Fibroblast of lung (primary cell): ENCODE measurements at regions not wholly inside any gene's neighbourhood (a gene's known extent, or its start where the extent isn't known, plus 50 kb on each side); places are given as distances from the start of the nearest gene placed in this dataset.

Experiments used
- DNase-seq, 2 donors: peaks; one replicate each; pipeline versions ENCODE4 v3.0.0 to v3.0.0-alpha.2; 2010; ENCODE audit warnings: low read depth in 2 of 2
- H2AFZ ChIP-seq: 2 replicates; pipeline ENCODE4 v1.5.1; 2012; ENCODE audit warnings: low read length, control low read depth, inconsistent platforms
- H3K27ac ChIP-seq: 2 replicates; pipeline ENCODE4 v1.5.1; 2011; ENCODE audit warnings: low read length, control low read depth; ENCODE audit not compliant: insufficient read depth
- H3K27me3 ChIP-seq: 2 replicates; pipeline ENCODE4 v1.5.1; 2011; ENCODE audit warnings: mild to moderate bottlenecking, low read length; ENCODE audit not compliant: control insufficient read depth, insufficient read depth
- H3K36me3 ChIP-seq: 2 replicates; pipeline ENCODE4 v1.5.1; 2011; ENCODE audit warnings: low read length; ENCODE audit not compliant: control insufficient read depth, insufficient read depth
- H3K4me1 ChIP-seq: 2 replicates; pipeline ENCODE4 v1.5.1; 2011; ENCODE audit warnings: low read length; ENCODE audit not compliant: control insufficient read depth, insufficient read depth; ENCODE audit errors: extremely low read depth
- H3K4me2 ChIP-seq: 2 replicates; pipeline ENCODE4 v1.5.1; 2011; ENCODE audit warnings: low read length, control low read depth; ENCODE audit not compliant: insufficient read depth; ENCODE audit errors: extremely low read depth
- H3K4me3 ChIP-seq, 4 experiments: fragments of 200-600 bp in 1 of 4; sonication (generic) in 1 of 4; replicated peaks in 1 of 4; 2 replicates each; pipeline ENCODE4 v1.5.1; 2011 to 2016; ENCODE audit warnings: low read length in 4 of 4, low read depth in 3 of 4, mild to moderate bottlenecking in 3 of 4, control low read depth in 2 of 4, inconsistent platforms in 1 of 4, mixed read lengths in 1 of 4; ENCODE audit not compliant: insufficient read depth in 1 of 4; ENCODE audit errors: control extremely low read depth in 1 of 4
- H3K79me2 ChIP-seq: 2 replicates; pipeline ENCODE4 v1.5.1; 2012; ENCODE audit warnings: mild to moderate bottlenecking, low read length, inconsistent platforms; ENCODE audit not compliant: control insufficient read depth, insufficient read depth
- H3K9ac ChIP-seq: 2 replicates; pipeline ENCODE4 v1.5.1; 2011; ENCODE audit warnings: mild to moderate bottlenecking, low read length, control low read depth; ENCODE audit not compliant: insufficient read depth
- H3K9me3 ChIP-seq: 2 replicates; pipeline ENCODE4 v1.5.1; 2012; ENCODE audit warnings: low read depth, low read length; ENCODE audit not compliant: control insufficient read depth, insufficient read depth
- H4K20me1 ChIP-seq: 2 replicates; pipeline ENCODE4 v1.5.1; 2011; ENCODE audit warnings: low read length; ENCODE audit not compliant: control insufficient read depth, insufficient read depth; ENCODE audit errors: extremely low read depth
- CTCF ChIP-seq, 2 donors: IDR thresholded peaks in 1 of 2; conservative IDR thresholded peaks in 1 of 2; 1 replicate in 1 of 2; 2 replicates in 1 of 2; pipeline ENCODE4 v1.5.1; 2011 to 2012; ENCODE audit warnings: low read length in 2 of 2, control low read depth in 1 of 2, inconsistent platforms in 1 of 2, low read depth in 1 of 2, mild to moderate bottlenecking in 1 of 2
- EZH2 ChIP-seq: IDR thresholded peaks from 2 replicates; pipeline ENCODE4 v1.5.1; 2012; ENCODE audit warnings: low read length, control low read depth, mild to moderate bottlenecking; ENCODE audit errors: missing control alignments

- Histone ChIP-seq H3K9me3 (no peaks in the 10 kb centered on the region), H3K27ac (no peak overlapping the region), H3K4me1 (no peaks in the 10 kb centered on the region), H3K9ac (no peak overlapping the region), H2AFZ (no peak overlapping the region), H4K20me1 (no peaks in the 10 kb centered on the region), H3K36me3 (no peaks in the 10 kb centered on the region), H3K4me2 (no peak overlapping the region), H3K4me3 (no peak overlapping the region), H3K27me3 (no peaks in the 10 kb centered on the region), H3K79me2 (no peaks in the 10 kb centered on the region)
- TF ChIP-seq CTCF (conservative IDR thresholded peaks at IDR 0.05 in 1 of 2, IDR thresholded peaks at IDR 0.05 in 1 of 2; ENCODE audit: low read depth in 1 of 2, low read length in 2 of 2): no peak
- peak; percentile 47 to 67 for DNase-seq
These were observed 313.3 kb upstream of the XYLT1 start for GRCh38 chr16:17784073-17784472.

DNA sequence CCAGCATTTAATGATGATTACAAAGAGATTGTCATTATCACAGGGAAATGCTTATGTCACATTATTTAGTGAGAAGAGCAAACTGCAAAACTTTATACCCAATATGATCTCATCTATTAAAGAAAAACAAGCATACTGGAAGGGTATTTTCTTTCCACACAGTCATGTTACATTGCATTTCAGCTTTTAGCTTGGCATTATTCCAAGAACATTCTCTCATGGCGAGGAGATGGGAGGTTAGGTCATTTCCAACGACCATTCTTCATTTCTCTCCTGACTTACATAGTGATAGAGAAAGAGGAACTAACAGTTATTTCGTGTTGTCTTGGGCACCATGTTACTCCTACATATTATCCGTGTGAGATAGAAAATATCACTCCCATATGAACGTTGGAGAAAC, 309.4 kb upstream of the XYLT1 start:
- no peaks in the 10 kb centered on the region for H3K36me3 ChIP-seq
- DNase-seq: peak in 1 of 2 donors; percentile 54
- no peaks in the 10 kb centered on the region for H3K27me3 ChIP-seq
- H2AFZ ChIP-seq: no peak overlapping the region
- H3K9me3 ChIP-seq: no peaks in the 10 kb centered on the region
- H3K4me3 ChIP-seq: no peak overlapping the region
- H4K20me1 ChIP-seq: no peaks in the 10 kb centered on the region
- H3K27ac ChIP-seq: no peak overlapping the region
- no peak for TF ChIP-seq CTCF (conservative IDR thresholded peaks at IDR 0.05 in 1 of 2, IDR thresholded peaks at IDR 0.05 in 1 of 2; ENCODE audit: low read depth in 1 of 2, low read length in 2 of 2)
- TF ChIP-seq EZH2: no peak
- no peaks in the 10 kb centered on the region for H3K79me2 ChIP-seq
- no peaks in the 10 kb centered on the region for H3K4me1 ChIP-seq
- no peak overlapping the region for H3K4me2 ChIP-seq
- H3K9ac ChIP-seq: no peak overlapping the region

- H2AFZ ChIP-seq: no peak overlapping the region
- H3K4me1 ChIP-seq: no peaks in the 10 kb centered on the region
- TF ChIP-seq EZH2 (no peak), CTCF (conservative IDR thresholded peaks at IDR 0.05 in 1 of 2, IDR thresholded peaks at IDR 0.05 in 1 of 2; ENCODE audit: low read depth in 1 of 2, low read length in 2 of 2) (no peak)
- H3K27me3 ChIP-seq: no peaks in the 10 kb centered on the region
- H3K9ac ChIP-seq: no peak overlapping the region
- H3K4me2 ChIP-seq: no peak overlapping the region
- no peak overlapping the region for H3K4me3 ChIP-seq
- no peaks in the 10 kb centered on the region for H3K9me3 ChIP-seq
- DNase-seq: peak; percentile 59
- H3K36me3 ChIP-seq: no peaks in the 10 kb centered on the region
- H3K27ac ChIP-seq: no peak overlapping the region
- no peaks in the 10 kb centered on the region for H4K20me1 ChIP-seq
- H3K79me2 ChIP-seq: no peaks in the 10 kb centered on the region
These were observed 306.7 kb upstream of the XYLT1 start for GRCh38 chr16:17777408-17777863.
